ENCODE measurements at regions not wholly inside any gene's neighbourhood (a gene's known extent, or its start where the extent isn't known, plus 50 kb on each side); places are given as distances from the start of the nearest gene placed in this dataset.

- TF ChIP-seq CTCF (IDR thresholded peaks at IDR 0.05) (no peak), EP300 (IDR thresholded peaks at IDR 0.05) (no peak), POLR2A (IDR thresholded peaks at IDR 0.05) (no peak), POLR2AphosphoS5 (IDR thresholded peaks at IDR 0.05) (no peak)
These were observed 235.5 kb downstream of the CMPK2 start for GRCh38 chr2:6630209-6630608.
